GM06990 (cell line): ENCODE measurements at regions not wholly inside any gene's neighbourhood (a gene's known extent, or its start where the extent isn't known, plus 50 kb on each side); places are given as distances from the start of the nearest gene placed in this dataset.

ENCODE experiments used
- DNase-seq: peaks from one replicate; pipeline ENCODE4 v3.0.0-alpha.2; 2011; ENCODE audit not compliant: insufficient read length; ENCODE audit errors: extremely low read depth
- H3K27me3 ChIP-seq: replicated peaks from 2 replicates; pipeline ENCODE4 v1.6.0; 2011; ENCODE audit warnings: low read length; ENCODE audit not compliant: control insufficient read depth, insufficient read depth
- H3K36me3 ChIP-seq: 2 replicates; pipeline ENCODE4 v1.5.1; 2011; ENCODE audit warnings: low read length; ENCODE audit not compliant: control insufficient read depth, insufficient read depth
- H3K4me3 ChIP-seq: replicated peaks from 2 replicates; pipeline ENCODE4 v1.5.1; 2011; ENCODE audit warnings: low read depth, mild to moderate bottlenecking, control low read depth, low read length
- TF ChIP-seq, protein P1 (sequence below): IDR thresholded peaks from 2 replicates; pipeline ENCODE4 v1.5.1; 2011; ENCODE audit warnings: low read length, control low read depth, mild to moderate bottlenecking, inconsistent platforms; ENCODE audit not compliant: insufficient read depth, poor library complexity, severe bottlenecking

DNA sequence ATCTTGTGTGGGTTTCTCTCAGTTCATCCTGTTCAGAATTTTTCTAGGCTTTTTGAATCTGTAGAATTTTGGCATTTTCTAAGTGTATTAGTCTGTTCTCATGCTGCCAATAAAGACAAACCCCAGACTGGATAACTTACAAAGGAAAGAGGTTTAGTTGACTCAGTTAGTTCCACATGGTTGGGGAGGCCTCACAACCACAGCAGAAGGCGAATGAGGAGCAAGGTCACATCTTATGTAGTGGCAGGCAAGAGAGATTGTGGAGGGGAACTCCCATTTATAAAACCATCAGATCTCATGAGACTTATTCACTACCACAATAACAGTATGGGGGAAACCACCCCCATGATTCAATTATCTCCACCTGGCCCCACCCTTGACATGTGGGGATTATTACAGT is 199.2 kb downstream of the ST6GAL2 start:
- DNase-seq = no peak
- no peak overlapping the region for H3K4me3 ChIP-seq
- H3K36me3 ChIP-seq = no peaks in the 10 kb centered on the region
- H3K27me3 ChIP-seq = no peaks in the 10 kb centered on the region
- TF ChIP-seq, protein P1, sequence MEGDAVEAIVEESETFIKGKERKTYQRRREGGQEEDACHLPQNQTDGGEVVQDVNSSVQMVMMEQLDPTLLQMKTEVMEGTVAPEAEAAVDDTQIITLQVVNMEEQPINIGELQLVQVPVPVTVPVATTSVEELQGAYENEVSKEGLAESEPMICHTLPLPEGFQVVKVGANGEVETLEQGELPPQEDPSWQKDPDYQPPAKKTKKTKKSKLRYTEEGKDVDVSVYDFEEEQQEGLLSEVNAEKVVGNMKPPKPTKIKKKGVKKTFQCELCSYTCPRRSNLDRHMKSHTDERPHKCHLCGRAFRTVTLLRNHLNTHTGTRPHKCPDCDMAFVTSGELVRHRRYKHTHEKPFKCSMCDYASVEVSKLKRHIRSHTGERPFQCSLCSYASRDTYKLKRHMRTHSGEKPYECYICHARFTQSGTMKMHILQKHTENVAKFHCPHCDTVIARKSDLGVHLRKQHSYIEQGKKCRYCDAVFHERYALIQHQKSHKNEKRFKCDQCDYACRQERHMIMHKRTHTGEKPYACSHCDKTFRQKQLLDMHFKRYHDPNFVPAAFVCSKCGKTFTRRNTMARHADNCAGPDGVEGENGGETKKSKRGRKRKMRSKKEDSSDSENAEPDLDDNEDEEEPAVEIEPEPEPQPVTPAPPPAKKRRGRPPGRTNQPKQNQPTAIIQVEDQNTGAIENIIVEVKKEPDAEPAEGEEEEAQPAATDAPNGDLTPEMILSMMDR = no peak

DNA sequence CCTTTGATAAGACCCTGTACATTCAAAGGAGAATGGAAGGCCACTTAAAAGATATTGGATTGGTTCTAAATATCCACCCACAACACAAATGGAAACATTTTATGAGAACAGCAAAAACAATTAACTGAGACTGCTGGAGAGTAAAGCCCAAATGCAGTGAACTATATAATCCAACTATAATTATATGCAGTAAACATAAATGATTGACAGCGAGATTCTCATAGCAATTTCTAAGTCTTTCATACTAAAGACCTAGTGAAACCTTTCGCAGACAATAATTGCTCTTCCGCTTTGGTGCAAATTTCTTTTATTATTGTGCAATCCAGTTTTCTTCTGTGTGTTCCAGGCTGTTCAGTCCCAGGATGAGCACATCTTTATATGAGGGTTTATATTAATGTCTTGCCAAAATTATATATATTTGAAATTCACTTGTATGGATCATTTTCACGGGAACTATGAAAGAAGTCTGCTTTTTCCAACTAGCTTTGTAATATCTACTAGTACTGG is 190.9 kb downstream of the ST6GAL2 start:
- no peaks in the 10 kb centered on the region for H3K27me3 ChIP-seq
- TF ChIP-seq, protein P1 = no peak
- H3K4me3 ChIP-seq = no peak overlapping the region
- DNase-seq = no peak
- H3K36me3 ChIP-seq = no peaks in the 10 kb centered on the region

DNA sequence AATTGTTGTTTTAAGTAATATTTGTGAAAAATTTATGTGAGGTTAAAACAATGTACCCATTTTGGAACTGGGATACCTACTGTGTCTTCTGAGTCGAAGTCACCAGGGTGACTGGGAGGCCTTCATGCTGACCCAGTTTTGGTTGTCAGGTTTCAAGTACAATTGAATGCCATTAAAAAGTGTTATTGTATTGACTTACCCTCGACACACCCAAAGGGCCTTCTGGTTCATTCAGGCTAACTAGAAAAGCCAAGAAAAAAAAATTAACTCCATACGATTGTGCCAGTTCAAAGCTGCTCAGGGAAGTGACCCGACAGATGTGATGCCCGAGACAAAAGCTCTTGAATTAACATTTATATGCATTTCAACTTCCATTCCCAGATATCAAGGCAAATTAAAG is 190.0 kb downstream of the ST6GAL2 start:
- no peaks in the 10 kb centered on the region for H3K36me3 ChIP-seq
- DNase-seq = no peak
- no peak overlapping the region for H3K4me3 ChIP-seq
- TF ChIP-seq, protein P1 = no peak
- no peaks in the 10 kb centered on the region for H3K27me3 ChIP-seq

DNA sequence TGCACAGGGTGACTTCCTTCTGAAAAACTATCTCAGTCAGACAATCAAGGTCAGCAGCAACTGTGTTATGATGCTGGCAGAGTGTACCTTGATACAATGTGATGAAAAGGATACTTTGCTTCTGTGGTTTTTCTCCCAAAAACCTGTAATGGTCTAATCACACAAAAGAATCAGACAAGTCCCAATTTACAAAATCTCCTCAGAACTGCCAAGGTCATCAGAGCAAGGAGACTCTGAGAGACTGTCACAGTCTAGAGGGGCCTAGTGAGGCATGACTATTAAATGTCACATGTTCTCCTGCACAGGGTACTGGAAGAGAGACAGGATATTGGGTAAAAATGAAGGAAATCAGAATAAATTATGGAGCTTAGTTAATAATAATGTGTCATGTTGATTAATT is 185.4 kb downstream of the ST6GAL2 start:
- TF ChIP-seq, protein P1 = no peak
- Histone ChIP-seq H3K36me3 (no peaks in the 10 kb centered on the region), H3K4me3 (no peak overlapping the region), H3K27me3 (no peaks in the 10 kb centered on the region)
- no peak for DNase-seq

DNA sequence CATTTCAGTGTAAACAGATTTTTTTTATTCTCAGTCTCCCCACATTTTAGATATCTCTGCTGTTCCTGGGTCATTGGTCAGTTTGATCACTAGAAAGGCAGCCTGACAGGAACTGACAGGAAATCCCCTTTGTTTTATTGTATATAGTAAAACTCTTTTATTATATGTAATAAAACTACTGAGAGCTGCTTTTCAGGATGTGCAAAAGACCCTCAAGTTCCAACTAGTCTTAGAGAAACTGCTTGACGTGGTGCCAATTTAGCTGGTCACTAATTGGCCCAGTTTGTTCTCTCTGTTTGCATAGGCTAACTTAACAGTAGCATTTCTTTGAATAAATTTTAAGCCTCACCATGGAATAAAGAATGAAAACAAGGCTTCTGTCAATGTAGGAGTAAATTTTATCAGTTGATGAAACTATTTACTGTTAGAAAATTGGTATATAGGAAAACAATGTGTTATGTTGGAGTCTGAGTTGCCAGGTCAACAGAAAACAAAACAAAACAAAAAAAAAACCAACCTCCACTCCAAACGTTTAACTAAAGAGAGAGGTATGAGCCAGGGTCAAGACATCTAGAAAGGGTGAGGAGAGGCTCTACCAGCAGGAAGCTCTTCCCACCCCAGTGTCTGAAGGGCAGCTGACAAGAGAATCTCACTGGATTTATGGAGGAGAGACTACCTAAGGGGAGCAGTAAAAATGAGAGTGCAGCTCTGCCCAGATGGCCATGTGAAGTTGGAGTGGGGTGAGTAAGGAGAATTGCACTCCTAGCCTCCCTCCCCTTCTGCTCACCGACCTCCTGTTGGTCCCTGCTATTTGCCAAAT is 184.6 kb downstream of the ST6GAL2 start:
- Histone ChIP-seq H3K27me3 (no peaks in the 10 kb centered on the region), H3K4me3 (no peak overlapping the region), H3K36me3 (no peaks in the 10 kb centered on the region)
- TF ChIP-seq, protein P1 = no peak
- DNase-seq = no peak
